Lower lobe of right lung (tissue), 2 donors: ENCODE measurements at regions not wholly inside any gene's neighbourhood (a gene's known extent, or its start where the extent isn't known, plus 50 kb on each side); places are given as distances from the start of the nearest gene placed in this dataset.

ENCODE experiments used
- ATAC-seq, 2 donors: fragments of 200-7000 bp; cut with Tn5 transposase; one replicate each; pipeline ENCODE4 v1.9.1; 2020 to 2022; ENCODE audit warnings: mild to moderate bottlenecking in 2 of 2, moderate library complexity in 2 of 2
- DNase-seq: peaks from one replicate; pipeline ENCODE4 v3.0.0-alpha.2; 2020
- H3K27ac ChIP-seq: fragments of 200-600 bp; one replicate; pipeline ENCODE4 v1.8.0; 2022
- H3K27me3 ChIP-seq: fragments of 200-600 bp; one replicate; pipeline ENCODE4 v1.8.0; 2022; ENCODE audit warnings: low read depth
- H3K36me3 ChIP-seq: fragments of 200-600 bp; one replicate; pipeline ENCODE4 v1.8.0; 2022; ENCODE audit warnings: mild to moderate bottlenecking
- H3K4me1 ChIP-seq: fragments of 200-600 bp; one replicate; pipeline ENCODE4 v1.8.0; 2022
- H3K4me3 ChIP-seq: fragments of 200-600 bp; one replicate; pipeline ENCODE4 v1.8.0; 2022; ENCODE audit warnings: mild to moderate bottlenecking
- H3K9me3 ChIP-seq: fragments of 200-600 bp; one replicate; pipeline ENCODE4 v1.8.0; 2022
- intact Hi-C: fragments of 100-400 bp; cut with DNase I; formaldehyde crosslinking; loops from one replicate; pipeline ENCODE4 v1.11.0; 2022
- TF ChIP-seq, protein P1 (sequence below): fragments of 200-600 bp; IDR thresholded peaks from one replicate; pipeline ENCODE4 v1.8.0; 2022; ENCODE audit warnings: antibody characterized with exemption, mild to moderate bottlenecking
- donor health status: DM: no; HTN: yes; CAD: no; lungs with severe emphysema.

DNA sequence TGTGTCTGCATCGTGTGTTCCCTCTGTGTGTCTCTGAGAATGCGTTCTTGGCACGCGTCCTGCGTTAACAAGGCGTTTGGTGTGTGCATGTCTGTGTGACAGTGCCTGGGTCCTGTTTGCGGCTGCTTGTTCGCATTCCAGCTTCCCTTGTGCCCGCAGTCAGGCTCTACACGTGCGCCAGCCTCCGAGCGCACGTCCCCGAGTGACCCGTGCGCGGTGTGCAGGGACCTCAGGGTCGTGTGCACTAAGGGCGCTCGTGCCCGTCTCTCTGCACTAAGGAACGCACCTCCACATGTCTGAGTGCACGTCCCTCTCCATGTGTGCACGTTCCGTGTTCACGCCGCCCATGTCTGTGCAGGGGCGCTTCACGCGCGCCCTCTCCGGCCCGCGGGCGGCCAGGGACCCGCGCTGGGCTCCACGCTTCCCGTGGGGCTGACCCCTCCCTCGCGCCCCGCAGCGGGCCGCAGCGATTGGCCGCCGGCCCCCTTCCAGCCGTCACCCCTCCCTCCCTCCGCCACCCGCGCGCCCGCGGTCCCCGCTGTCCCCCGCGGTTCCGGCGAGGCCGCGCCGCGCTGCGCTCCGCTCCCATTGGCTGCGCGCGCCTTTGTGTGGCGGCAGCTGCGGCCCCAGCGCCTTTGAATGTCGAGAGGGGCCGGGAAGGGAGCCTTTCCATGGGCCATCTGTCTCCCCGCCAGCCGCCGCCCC lies 229.4 kb downstream of the HAUS1 start:
- ATAC-seq = peak; percentile 45 to 68
- DNase-seq = no peak
- intact Hi-C loops = no loop called here
- Histone ChIP-seq H3K9me3 (no peaks in the 10 kb centered on the region), H3K4me3 (peak overlapping the region; percentile 54), H3K36me3 (no peaks in the 10 kb centered on the region), H3K27me3 (peaks cover 38% of the 10 kb centered on the region), H3K4me1 (peaks cover 19% of the 10 kb centered on the region), H3K27ac (no peak overlapping the region)
- TF ChIP-seq, protein P1, sequence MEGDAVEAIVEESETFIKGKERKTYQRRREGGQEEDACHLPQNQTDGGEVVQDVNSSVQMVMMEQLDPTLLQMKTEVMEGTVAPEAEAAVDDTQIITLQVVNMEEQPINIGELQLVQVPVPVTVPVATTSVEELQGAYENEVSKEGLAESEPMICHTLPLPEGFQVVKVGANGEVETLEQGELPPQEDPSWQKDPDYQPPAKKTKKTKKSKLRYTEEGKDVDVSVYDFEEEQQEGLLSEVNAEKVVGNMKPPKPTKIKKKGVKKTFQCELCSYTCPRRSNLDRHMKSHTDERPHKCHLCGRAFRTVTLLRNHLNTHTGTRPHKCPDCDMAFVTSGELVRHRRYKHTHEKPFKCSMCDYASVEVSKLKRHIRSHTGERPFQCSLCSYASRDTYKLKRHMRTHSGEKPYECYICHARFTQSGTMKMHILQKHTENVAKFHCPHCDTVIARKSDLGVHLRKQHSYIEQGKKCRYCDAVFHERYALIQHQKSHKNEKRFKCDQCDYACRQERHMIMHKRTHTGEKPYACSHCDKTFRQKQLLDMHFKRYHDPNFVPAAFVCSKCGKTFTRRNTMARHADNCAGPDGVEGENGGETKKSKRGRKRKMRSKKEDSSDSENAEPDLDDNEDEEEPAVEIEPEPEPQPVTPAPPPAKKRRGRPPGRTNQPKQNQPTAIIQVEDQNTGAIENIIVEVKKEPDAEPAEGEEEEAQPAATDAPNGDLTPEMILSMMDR = no peak

DNA sequence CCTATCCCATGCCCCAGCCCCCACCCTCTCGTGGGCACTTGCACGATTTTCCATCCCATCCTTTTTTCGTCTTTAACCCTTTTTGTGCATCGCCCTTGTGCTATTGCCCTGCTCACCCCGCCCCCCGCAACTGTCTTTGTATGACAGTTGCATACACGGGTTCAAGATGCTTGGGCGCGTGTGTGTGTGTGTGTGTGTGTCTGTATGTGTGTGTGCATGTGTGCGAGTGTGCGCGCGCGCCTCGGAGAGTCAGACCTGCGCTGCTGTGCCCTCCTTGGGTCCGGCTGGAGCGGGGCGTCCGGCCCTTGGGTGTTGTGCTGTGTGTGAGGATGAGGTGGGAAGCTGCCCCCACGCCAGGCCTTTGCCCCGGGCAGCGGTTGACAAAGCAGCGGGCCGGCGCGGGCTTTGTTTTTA lies 230.7 kb downstream of the HAUS1 start:
- H3K36me3 ChIP-seq = no peaks in the 10 kb centered on the region
- intact Hi-C loops = no loop called here
- TF ChIP-seq, protein P1 = no peak
- no peak for ATAC-seq
- H3K27ac ChIP-seq = no peak overlapping the region
- H3K9me3 ChIP-seq = no peaks in the 10 kb centered on the region
- DNase-seq = no peak
- H3K27me3 ChIP-seq = peaks cover 39% of the 10 kb centered on the region
- peak overlapping the region; percentile 54 for H3K4me3 ChIP-seq
- peaks cover 23% of the 10 kb centered on the region for H3K4me1 ChIP-seq

GRCh38 chr18:46335534-46336101 lies 231.4 kb downstream of the HAUS1 start:
- peaks cover 23% of the 10 kb centered on the region for H3K4me1 ChIP-seq
- peaks cover 39% of the 10 kb centered on the region for H3K27me3 ChIP-seq
- peak overlapping the region; percentile 54 for H3K4me3 ChIP-seq
- no peak overlapping the region for H3K27ac ChIP-seq
- no peaks in the 10 kb centered on the region for H3K9me3 ChIP-seq
- ATAC-seq (no peak), DNase-seq (no peak)
- intact Hi-C loops = no loop called here
- H3K36me3 ChIP-seq = no peaks in the 10 kb centered on the region
- TF ChIP-seq, protein P1 = no peak

DNA sequence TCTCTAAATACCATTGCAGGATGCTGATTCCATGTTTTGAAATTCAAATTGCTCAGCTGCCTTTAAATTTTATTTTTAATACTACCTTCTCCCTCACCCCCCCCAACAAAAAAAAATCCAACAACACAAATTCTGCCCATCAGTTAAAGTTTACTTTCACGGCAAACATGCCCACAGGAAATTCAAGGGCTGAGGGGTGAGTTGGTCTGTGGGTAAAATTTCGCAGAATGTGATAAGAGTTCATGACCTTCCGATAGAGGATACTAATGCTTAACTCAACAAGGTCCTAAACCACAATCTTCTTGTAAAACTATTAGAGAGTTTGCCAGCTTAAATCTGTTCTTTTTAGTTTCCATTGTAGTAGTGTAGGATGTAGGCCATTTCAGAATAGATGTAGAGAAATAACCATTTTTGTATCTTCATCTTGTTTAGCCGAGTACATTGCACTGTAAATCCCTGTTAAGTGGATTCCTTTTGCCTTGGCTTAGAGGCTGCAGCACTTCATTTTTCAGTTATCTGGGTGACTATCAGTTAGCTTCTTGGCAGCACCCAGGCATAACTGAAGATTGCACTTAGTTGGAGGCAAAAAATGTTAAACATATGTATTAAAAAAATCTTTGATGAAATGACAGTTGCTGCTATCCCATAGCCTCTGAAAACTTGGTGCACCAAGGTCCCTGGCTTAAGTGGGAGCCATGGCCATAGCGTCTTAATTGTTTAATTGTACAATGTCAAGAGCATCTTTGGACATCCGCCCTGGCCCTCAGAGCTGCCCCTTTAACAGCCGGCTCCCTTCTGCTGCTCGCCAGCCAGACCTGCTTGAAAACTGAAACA lies 232.3 kb downstream of the HAUS1 start:
- DNase-seq (no peak), ATAC-seq (no peak)
- H3K36me3 ChIP-seq = no peaks in the 10 kb centered on the region
- no peaks in the 10 kb centered on the region for H3K9me3 ChIP-seq
- TF ChIP-seq, protein P1 = no peak
- peak overlapping the region; percentile 13 for H3K27ac ChIP-seq
- intact Hi-C loops = no loop called here
- H3K4me1 ChIP-seq = peaks cover 23% of the 10 kb centered on the region
- peaks cover 39% of the 10 kb centered on the region for H3K27me3 ChIP-seq
- H3K4me3 ChIP-seq = no peak overlapping the region

DNA sequence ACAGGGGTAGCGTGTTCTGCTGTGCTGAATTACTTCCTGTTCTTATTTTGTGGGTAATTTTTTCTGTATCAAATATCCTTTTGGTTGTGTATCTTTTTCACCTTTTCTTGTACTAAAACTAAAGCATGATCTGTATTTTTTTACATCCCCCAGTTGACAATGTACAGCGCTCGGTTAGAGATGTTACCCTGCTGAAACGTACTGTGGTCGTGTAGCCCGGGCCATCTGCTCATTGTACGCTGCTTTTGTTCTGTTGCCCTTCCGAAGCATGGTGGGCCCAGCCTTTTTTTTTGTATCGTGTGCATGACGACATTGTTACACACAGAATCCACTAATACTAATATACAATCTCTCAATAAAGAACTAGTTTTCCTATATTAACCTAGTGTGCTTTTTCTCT lies 233.1 kb downstream of the HAUS1 start:
- Histone ChIP-seq H3K4me3 (no peak overlapping the region), H3K27me3 (peaks cover 39% of the 10 kb centered on the region), H3K4me1 (peaks cover 23% of the 10 kb centered on the region), H3K27ac (peak overlapping the region; percentile 13), H3K36me3 (no peaks in the 10 kb centered on the region), H3K9me3 (no peaks in the 10 kb centered on the region)
- TF ChIP-seq, protein P1 = no peak
- ATAC-seq = no peak
- intact Hi-C loops = no loop called here
- no peak for DNase-seq
